H1 (cell line): ENCODE measurements at regions not wholly inside any gene's neighbourhood (a gene's known extent, or its start where the extent isn't known, plus 50 kb on each side); places are given as distances from the start of the nearest gene placed in this dataset.

Experiments
- CTCF ChIP-seq, 3 experiments: IDR thresholded peaks; 1 replicate in 2 of 3; 2 replicates in 1 of 3; pipeline versions ENCODE4 v1.5.1 to v1.6.1; 2011; ENCODE audit warnings: low read length in 3 of 3, mild to moderate bottlenecking in 3 of 3, inconsistent platforms in 2 of 3, low read depth in 1 of 3, moderate library complexity in 1 of 3; ENCODE audit not compliant: insufficient read depth in 1 of 3; ENCODE audit errors: control extremely low read depth in 1 of 3
- FOSL1 ChIP-seq: IDR thresholded peaks from 2 replicates; pipeline ENCODE4 v1.6.1; 2011; ENCODE audit warnings: mild to moderate bottlenecking, low read depth, low read length, moderate library complexity; ENCODE audit not compliant: insufficient read depth
- POLR2AphosphoS5 ChIP-seq: IDR thresholded peaks from 2 replicates; pipeline ENCODE4 v1.6.1; 2011; ENCODE audit warnings: low read depth, low read length
- SIN3A ChIP-seq, 2 experiments: IDR thresholded peaks in 1 of 2; conservative IDR thresholded peaks in 1 of 2; 2 replicates each; pipeline ENCODE4 v1.6.1; 2011 to 2012; ENCODE audit warnings: low read length in 2 of 2, improper control_type of control experiment in 1 of 2, low read depth in 1 of 2, mild to moderate bottlenecking in 1 of 2
- SP2 ChIP-seq: IDR thresholded peaks from 2 replicates; pipeline ENCODE4 v1.6.1; 2012; ENCODE audit warnings: mild to moderate bottlenecking, low read length, inconsistent platforms
- TCF12 ChIP-seq: IDR thresholded peaks from 2 replicates; pipeline ENCODE4 v1.6.1; 2011; ENCODE audit warnings: low read depth, mild to moderate bottlenecking, low read length
- YY1 ChIP-seq: IDR thresholded peaks from 2 replicates; pipeline ENCODE4 v1.6.1; 2011; ENCODE audit warnings: low read depth, mild to moderate bottlenecking, low read length

- TF ChIP-seq SP2: no peak
- TF ChIP-seq CTCF (IDR thresholded peaks at IDR 0.05; ENCODE audit: control extremely low read depth in 1 of 3, insufficient read depth in 1 of 3, low read depth in 1 of 3, low read length in 3 of 3): no peak
- TF ChIP-seq SIN3A (conservative IDR thresholded peaks at IDR 0.05 in 1 of 2, IDR thresholded peaks at IDR 0.05 in 1 of 2; ENCODE audit: low read depth in 1 of 2, low read length in 2 of 2): no peak
- no peak for TF ChIP-seq POLR2AphosphoS5
- TF ChIP-seq FOSL1: no peak
- TF ChIP-seq TCF12: no peak
- no peak for TF ChIP-seq YY1
Measured at GRCh38 chr6:51118792-51119191, 300.1 kb downstream of the TFAP2B start.
